Endothelial cell (in vitro differentiated cells): ENCODE measurements at regions not wholly inside any gene's neighbourhood (a gene's known extent, or its start where the extent isn't known, plus 50 kb on each side); places are given as distances from the start of the nearest gene placed in this dataset.

ENCODE experiments used
- DNase-seq: peaks from one replicate; pipeline ENCODE4 v3.0.0; 2021; ENCODE audit warnings: low spot score
- H3K27ac Mint-ChIP-seq: one replicate; pipeline ENCODE4 v1.8.0; 2021; ENCODE audit warnings: mixed read lengths, inconsistent platforms; ENCODE audit not compliant: unreplicated experiment
- H3K27me3 Mint-ChIP-seq: one replicate; pipeline ENCODE4 v1.8.0; 2021; ENCODE audit warnings: mild to moderate bottlenecking, moderate library complexity, mixed read lengths, inconsistent platforms; ENCODE audit not compliant: unreplicated experiment
- H3K36me3 Mint-ChIP-seq: one replicate; pipeline ENCODE4 v1.8.0; 2021; ENCODE audit warnings: mild to moderate bottlenecking, low read depth, mixed read lengths, inconsistent platforms; ENCODE audit not compliant: unreplicated experiment
- H3K4me1 Mint-ChIP-seq: one replicate; pipeline ENCODE4 v1.8.0; 2021; ENCODE audit warnings: mild to moderate bottlenecking, mixed read lengths, inconsistent platforms; ENCODE audit not compliant: unreplicated experiment
- H3K4me3 Mint-ChIP-seq: one replicate; pipeline ENCODE4 v1.8.0; 2021; ENCODE audit warnings: mild to moderate bottlenecking, mixed read lengths, inconsistent platforms; ENCODE audit not compliant: unreplicated experiment
- H3K9me3 Mint-ChIP-seq: one replicate; pipeline ENCODE4 v1.8.0; 2021; ENCODE audit warnings: mixed read lengths, inconsistent platforms; ENCODE audit not compliant: unreplicated experiment
- TF ChIP-seq, protein P1 (sequence below): fragments of 200-600 bp; sonication (generic); IDR thresholded peaks from one replicate; pipeline ENCODE4 v1.5.0; 2021; ENCODE audit warnings: antibody characterized with exemption; ENCODE audit not compliant: unreplicated experiment

DNA sequence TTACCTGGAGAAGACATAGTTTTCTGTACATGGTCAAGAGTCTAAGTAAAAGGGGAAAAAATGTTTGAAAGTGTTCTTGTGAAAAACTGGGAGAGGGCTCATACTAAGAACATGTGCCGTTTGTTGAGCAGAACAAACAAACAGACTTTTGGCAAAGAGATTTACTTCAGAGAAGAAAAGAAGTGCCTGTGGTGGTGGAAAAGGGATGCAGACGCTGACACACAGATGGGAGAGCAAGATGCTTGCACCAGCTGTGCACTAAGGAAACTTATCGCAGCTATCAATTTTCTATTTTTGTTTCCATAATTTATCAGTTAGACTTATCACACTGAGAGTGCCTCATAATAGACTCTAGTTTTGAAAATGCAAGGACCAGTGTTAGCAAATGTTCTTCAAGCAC, 259.6 kb upstream of the PDZRN3 start:
- Mint-ChIP-seq H3K4me1 (no peaks in the 10 kb centered on the region), H3K36me3 (no peaks in the 10 kb centered on the region), H3K9me3 (no peaks in the 10 kb centered on the region), H3K27me3 (no peaks in the 10 kb centered on the region), H3K4me3 (no peak overlapping the region), H3K27ac (no peak overlapping the region)
- TF ChIP-seq, protein P1, sequence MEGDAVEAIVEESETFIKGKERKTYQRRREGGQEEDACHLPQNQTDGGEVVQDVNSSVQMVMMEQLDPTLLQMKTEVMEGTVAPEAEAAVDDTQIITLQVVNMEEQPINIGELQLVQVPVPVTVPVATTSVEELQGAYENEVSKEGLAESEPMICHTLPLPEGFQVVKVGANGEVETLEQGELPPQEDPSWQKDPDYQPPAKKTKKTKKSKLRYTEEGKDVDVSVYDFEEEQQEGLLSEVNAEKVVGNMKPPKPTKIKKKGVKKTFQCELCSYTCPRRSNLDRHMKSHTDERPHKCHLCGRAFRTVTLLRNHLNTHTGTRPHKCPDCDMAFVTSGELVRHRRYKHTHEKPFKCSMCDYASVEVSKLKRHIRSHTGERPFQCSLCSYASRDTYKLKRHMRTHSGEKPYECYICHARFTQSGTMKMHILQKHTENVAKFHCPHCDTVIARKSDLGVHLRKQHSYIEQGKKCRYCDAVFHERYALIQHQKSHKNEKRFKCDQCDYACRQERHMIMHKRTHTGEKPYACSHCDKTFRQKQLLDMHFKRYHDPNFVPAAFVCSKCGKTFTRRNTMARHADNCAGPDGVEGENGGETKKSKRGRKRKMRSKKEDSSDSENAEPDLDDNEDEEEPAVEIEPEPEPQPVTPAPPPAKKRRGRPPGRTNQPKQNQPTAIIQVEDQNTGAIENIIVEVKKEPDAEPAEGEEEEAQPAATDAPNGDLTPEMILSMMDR: no peak
- no peak for DNase-seq

DNA sequence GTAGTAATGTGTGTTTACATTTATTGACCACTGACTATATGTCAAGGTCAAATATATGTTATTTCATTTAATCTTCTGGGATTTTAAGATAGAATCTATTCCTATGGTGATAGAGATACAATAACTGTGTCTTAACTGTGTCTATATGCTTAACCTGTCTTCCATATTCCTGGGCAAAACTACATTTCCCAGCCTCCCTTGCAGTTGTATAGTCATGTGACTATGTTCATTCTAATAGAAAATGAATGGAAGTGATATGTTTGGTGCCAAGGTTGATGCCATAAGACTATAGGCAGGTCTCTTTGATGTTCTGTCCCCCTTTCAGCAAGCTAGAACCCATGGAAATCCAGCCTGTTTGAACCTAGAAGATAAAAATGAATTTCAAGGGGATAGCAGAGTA, 258.8 kb upstream of the PDZRN3 start:
- no peak overlapping the region for H3K4me3 Mint-ChIP-seq
- TF ChIP-seq, protein P1: no peak
- no peak overlapping the region for H3K27ac Mint-ChIP-seq
- no peaks in the 10 kb centered on the region for H3K4me1 Mint-ChIP-seq
- no peak for DNase-seq
- H3K27me3 Mint-ChIP-seq: no peaks in the 10 kb centered on the region
- H3K9me3 Mint-ChIP-seq: no peaks in the 10 kb centered on the region
- no peaks in the 10 kb centered on the region for H3K36me3 Mint-ChIP-seq

DNA sequence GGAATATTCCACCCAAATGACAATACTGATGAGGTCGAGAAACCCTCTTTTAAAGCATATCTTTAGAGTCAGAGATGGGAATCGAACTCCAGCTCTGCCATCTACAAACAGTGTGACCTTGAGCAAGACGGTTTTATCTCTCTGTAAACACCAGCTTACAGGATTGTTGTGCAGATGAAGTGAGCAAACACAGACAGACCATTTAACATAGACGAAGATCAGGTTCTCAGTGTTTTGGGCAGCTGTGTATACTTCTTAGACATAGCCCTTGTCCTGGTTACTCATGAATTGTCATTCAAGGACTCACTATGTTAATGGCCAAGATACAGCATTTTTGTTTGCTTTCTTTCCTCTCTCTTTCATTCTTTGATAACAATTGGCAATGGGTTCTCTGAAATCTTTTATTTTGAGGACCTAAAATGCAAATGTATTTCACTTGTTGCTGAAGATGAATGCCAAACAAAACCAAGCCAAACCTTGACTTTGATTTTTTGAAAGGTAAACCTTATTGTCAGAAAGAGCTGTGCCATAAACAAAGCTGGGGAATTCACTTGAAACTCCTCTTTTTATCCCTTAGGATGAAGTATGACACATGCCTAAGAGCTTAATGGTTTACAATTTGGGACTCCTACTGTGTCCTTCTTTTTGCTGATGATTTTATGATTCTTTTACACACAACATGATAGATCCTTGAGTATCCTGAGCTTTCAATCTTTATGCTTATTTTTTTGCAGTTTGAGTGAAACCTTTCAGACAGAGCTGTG, 250.0 kb upstream of the PDZRN3 start:
- Mint-ChIP-seq H3K9me3 (no peaks in the 10 kb centered on the region), H3K4me1 (no peaks in the 10 kb centered on the region), H3K27me3 (no peaks in the 10 kb centered on the region), H3K36me3 (no peaks in the 10 kb centered on the region), H3K4me3 (no peak overlapping the region), H3K27ac (no peak overlapping the region)
- TF ChIP-seq, protein P1: no peak
- no peak for DNase-seq

DNA sequence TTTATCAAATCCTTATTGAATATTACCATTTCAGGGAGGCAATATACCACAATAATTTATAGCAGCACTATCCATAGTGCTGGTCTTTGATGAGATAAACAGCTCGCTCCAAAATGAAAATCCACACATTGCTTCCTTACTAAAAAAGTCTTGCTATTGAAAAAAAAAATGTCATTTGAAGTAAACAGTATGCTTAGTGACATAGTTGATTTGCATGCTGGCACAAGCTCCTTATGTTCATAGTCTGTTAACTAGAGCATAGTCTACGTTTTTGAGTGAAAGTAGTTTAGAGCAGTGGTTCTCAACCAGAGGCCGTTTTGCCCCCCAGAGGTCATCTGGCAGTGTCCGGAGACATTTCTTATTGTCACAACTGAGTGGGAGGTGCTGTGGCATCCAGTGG, 249.4 kb upstream of the PDZRN3 start:
- DNase-seq: no peak
- TF ChIP-seq, protein P1: no peak
- H3K36me3 Mint-ChIP-seq: no peaks in the 10 kb centered on the region
- no peak overlapping the region for H3K4me3 Mint-ChIP-seq
- H3K9me3 Mint-ChIP-seq: no peaks in the 10 kb centered on the region
- H3K27me3 Mint-ChIP-seq: no peaks in the 10 kb centered on the region
- H3K27ac Mint-ChIP-seq: no peak overlapping the region
- H3K4me1 Mint-ChIP-seq: no peaks in the 10 kb centered on the region

DNA sequence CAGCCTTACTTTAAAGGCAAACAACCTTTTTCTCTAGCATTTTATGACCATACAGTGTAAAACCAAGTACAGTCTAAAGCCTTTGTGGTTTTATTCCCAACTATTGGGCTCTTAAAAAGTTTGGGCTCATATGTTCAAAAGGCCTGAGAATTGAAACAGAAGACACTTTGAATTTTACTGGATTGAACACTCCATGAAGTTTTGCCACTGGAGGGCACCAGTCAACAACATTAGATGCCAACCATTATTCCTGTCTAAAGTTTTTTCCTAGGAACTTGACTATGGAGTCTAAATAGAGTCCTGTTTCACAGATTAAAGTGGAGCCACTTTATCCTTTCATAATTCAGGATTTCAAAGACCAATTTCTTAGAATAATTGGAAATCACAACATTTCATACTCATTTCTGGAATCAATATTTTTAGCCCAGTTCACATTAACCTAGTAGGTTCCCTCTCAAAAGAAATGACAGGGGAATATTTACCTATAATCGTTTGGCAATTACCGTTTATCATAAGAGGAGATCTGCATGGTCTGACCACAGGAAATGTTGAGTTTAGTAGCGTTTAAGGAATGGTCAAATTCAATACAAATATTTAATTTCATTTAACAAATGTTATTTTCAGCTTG, 244.1 kb upstream of the PDZRN3 start:
- peak; percentile 48 for DNase-seq
- TF ChIP-seq, protein P1: peak; percentile 51
- Mint-ChIP-seq H3K36me3 (no peaks in the 10 kb centered on the region), H3K4me3 (no peak overlapping the region), H3K27me3 (no peaks in the 10 kb centered on the region), H3K9me3 (no peaks in the 10 kb centered on the region), H3K4me1 (no peaks in the 10 kb centered on the region), H3K27ac (no peak overlapping the region)
